HG03342 (cell line): ENCODE measurements at regions not wholly inside any gene's neighbourhood (a gene's known extent, or its start where the extent isn't known, plus 50 kb on each side); places are given as distances from the start of the nearest gene placed in this dataset.
A peak's percentile ranks its signal among the peaks of the same experiment; 100 is the strongest.
"Not testable (repeated sequence)": the region's sequence is repeated elsewhere in the genome, so short reads cannot be mapped to it uniquely, and the experiment has no call there.

Source experiments
- ATAC-seq: cut with Tn5 transposase; IDR thresholded peaks from one replicate; pipeline ENCODE4 v1.9.1; 2021; ENCODE audit warnings: mild to moderate bottlenecking, moderate library complexity; ENCODE audit not compliant: unreplicated experiment

DNA sequence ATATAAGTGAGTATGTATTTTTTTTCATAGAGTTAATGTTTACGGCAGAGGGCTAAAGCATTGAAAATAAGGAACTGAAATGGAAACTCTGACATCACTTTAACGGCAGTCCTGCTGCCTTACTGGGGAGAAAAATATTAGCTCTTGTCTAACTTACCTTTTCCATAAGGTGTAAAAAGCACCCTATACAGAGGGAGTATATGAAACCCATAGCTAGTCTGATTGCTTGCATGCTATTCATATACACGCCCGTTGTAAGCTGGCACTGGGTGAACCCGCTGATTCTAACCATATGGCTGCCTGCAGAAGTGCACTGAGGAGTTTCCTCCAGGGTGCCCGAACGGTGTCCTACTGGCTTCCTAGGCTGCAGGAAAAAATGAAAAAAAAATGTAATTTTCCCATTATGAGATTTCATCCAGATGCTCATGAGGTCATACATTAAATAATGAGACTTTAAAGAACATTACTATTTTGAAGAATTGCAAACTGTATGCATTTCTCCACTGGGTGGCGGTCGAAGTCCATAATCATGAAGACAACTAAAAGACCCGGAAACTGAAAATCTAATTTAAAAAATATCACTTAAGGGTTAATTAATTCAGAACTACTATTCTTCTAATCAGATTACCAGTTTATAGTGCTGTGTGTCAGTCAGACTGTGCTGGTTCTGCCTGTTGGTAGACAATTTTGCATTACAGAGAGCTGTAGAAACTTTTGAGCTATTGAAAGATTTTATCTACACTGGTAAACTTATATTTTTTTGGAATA is 144.7 kb downstream of the ALX1 start:
- peak; percentile 85 for ATAC-seq

DNA sequence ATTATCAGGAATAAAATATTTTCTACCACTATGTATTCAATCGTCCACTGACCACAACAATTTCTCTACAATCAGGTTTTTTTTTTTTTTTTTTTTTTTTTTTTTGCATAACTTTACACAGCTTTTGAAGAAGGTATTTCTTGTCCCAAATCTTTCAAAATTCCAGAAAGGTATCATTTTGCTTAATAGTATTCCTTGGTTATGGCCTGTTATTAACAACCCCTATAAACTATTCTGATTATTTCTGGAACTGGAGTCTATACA is 145.3 kb downstream of the ALX1 start:
- no peak for ATAC-seq

GRCh38 chr12:85425926-85426325 is 145.9 kb downstream of the ALX1 start:
- ATAC-seq, result no peak

GRCh38 chr12:85433148-85433547 is 153.1 kb downstream of the ALX1 start:
- not testable (repeated sequence) for ATAC-seq

GRCh38 chr12:85440271-85440670 is 160.3 kb downstream of the ALX1 start:
- no peak for ATAC-seq

DNA sequence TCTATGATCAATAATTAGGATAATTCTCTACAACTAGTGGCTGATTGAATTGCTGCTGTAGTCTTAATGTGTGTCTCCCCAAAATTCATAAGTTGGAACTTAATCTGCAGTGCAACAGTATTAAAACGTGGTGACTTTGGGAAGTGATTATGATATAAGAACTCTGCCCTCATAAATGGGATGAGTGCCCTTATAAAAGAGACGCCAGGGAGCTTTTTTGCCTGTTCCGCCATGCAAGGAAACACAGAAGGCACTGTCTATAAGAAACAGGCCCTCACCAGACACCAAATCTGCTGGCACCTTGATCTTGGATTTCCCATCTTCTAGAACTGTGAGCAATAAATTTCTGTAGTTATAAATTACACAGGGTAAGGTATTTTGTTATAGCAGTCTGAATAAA is 161.0 kb downstream of the ALX1 start:
- no peak for ATAC-seq

DNA sequence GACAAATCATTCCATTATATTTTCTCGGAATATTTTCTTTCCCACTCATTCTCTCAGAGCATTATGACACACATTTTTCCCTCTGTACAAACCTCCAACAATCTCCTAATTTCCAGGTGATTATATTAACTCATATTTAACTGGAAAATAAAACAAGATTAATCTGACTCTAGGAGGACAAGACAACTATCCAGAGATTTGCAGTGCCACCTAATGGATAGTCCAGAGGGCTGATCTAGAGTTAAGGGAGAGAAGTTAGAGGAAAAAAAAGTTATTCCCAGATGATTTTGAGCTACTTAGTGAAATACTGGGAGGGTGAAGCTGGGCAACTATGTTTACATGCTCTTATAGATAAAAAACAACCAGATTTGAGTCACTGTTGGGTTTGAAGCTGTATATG is 161.7 kb downstream of the ALX1 start:
- no peak for ATAC-seq

GRCh38 chr12:85445060-85445938 is 165.3 kb downstream of the ALX1 start:
- no peak for ATAC-seq

DNA sequence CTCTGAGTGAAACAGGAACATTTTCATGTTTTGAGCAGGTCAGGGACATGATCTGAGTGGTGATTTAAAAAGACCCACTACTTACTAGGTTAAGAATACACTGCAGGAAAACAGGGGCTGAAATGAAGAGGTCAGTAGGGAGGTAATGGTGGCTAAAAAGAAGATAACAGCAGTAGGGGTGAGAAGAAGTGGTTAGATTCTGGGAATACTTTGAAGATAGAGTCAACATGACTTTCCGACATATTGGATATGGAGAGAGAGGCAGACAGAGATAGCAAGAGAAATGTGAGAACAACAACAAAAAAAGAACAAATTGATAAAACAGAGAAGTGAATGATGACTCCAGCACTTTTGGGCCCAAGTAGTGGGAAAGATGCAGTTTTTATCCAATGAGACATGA is 168.0 kb downstream of the ALX1 start:
- no peak for ATAC-seq

- ATAC-seq, result no peak
These were observed 168.6 kb downstream of the ALX1 start for GRCh38 chr12:85448548-85449139.

- ATAC-seq, result no peak
These were observed 177.0 kb downstream of the ALX1 start for GRCh38 chr12:85457016-85457415.

GRCh38 chr12:85461127-85461526 is 181.1 kb downstream of the ALX1 start:
- no peak for ATAC-seq

GRCh38 chr12:85462888-85463287 is 182.9 kb downstream of the ALX1 start:
- no peak for ATAC-seq

DNA sequence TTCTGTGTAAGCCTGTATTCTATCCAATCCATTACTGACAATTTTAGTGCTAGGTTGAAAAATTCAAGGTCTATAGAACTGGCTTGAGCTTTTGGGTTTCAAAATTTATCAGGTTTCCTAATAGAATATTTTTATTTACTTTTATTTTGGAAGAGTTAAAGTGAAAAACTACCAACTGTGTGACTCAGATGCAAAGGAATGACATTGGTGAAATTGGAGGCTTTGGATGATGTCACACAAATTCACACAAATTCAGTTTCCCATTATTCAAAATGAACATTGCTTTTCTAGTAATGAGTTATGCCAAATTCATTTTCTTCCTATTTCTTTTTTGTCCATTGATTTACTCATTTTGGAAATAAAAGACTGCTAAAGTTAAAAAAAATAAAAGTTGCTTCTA is 186.9 kb downstream of the ALX1 start:
- ATAC-seq, result no peak

DNA sequence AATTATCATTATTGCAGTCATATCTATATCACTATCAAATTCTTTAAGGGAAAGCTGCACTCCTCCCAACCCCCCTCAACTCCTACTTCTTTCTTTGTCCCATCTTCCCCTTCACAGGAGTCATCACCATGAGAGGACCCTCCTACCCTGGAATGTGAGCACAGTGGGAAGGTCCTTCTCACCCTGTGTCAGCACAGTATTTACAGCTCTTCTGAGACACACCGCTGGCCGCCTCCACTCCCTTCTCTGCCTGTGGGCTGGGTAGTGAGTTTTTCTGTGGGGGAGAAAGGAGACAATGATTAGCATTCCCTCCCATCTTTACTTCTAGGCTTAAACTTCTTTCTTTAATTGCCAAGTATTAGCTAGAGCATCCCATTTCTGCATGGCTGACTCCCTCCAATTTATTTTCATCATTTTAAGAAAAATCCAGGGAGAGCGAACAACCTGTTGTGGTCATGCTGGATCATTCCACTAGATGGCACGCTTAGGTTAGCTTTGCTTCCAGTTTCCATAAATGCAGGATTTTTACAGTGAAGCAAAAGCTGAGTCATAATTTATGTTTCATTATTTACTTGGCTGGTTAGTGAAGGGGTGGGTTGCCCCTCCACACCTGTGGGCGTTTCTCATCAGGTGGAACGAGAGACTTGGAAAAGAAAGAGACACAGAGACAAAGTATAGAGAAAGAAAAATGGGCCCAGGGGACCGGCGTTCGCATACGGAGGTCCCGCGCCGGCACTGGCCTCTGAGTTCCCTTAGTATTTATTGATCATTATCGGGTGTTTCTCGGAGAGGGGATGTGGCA is 188.5 kb downstream of the ALX1 start:
- peak; percentile 94 for ATAC-seq

DNA sequence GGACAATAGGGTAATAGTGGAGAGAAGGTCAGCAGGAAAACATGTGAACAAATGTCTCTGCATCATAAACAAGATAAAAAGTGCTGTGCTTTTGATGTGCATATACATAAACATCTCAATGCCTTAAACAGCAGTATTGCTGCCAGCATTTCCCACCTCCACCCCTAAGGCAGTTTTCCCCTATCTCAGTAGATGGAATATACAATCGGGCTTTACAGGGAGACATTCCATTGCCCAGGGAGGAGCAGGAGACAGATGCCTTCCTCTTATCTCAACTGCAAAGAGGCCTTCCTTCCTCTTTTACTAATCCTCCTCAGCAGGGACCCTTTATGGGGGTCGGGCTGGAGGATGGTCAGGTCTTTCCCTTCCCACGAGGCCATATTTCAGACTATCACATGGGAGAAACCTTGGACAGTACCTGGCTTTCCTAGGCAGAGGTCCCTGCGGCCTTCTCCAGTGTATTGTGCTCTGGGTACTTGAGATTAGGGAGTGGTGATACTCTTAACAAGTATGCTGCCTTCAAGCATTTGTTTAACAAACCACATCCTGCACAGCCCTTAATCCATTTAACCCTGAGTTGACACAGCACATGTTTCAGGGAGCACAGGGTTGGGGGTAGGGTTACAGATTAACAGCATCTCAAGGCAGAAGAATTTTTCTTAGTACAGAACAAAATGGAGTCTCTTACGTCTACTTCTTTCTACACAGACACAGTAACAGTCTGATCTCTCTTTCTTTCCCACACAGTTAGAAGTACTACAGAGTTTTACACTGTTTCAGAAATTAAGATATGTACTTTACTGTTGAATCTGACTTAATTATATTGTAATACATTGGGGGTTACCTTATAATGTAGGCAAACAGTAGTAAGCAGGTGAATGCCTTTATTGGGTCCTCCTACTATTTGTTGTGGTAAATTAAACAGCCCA is 189.4 kb downstream of the ALX1 start:
- not testable (repeated sequence) for ATAC-seq

DNA sequence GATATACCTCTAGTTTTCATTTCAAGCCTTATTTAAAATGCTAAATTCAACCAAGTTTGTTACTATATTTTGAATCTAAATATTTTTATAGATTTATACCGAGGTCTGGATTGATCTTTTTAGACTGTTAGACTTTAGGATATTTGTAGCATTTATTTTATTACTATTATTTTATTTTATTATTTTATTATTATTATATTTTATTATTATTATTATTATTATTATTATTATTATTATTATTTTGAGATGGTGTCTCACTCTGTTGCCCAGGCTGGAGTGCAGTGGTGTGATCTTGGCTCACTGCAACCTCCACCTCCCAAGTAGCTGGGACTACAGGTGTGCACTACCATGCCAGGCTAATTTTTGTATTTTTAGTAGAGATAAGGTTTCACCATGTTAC is 195.3 kb downstream of the ALX1 start:
- ATAC-seq, result not testable (repeated sequence)

GRCh38 chr12:85476756-85477155 is 196.7 kb downstream of the ALX1 start:
- ATAC-seq, result no peak

DNA sequence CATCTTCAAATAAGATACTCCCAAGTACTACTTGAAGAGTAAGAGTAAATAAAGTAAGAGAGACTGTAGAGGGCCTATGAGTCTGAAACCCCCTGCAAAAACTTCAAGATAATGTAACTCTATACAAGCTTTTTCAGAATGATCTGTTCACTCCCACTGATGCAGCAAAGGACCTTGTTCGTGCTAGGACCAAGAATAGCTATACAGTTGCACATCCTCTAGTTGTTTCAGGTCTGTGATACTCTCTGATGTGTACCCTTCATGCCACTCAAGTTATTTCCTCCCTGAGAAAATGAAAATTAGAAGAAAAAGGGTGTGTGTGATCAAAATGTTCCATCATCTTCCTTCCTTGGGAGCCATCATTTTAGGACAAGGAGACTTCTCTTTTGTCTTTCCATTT is 204.4 kb downstream of the ALX1 start:
- ATAC-seq, result peak; percentile 86

- ATAC-seq, result no peak
These were observed 209.2 kb downstream of the ALX1 start for GRCh38 chr12:85489194-85489593.
